ACC112 (cell line): ENCODE measurements at regions not wholly inside any gene's neighbourhood (a gene's known extent, or its start where the extent isn't known, plus 50 kb on each side); places are given as distances from the start of the nearest gene placed in this dataset.

ENCODE experiments used
- H2AFZ ChIP-seq: fragments of 200-600 bp; sonication (generic); one replicate; pipeline ENCODE4 v1.6.0; 2017; ENCODE audit warnings: antibody characterized with exemption, low read length; ENCODE audit not compliant: unreplicated experiment
- H3K27ac ChIP-seq: fragments of 200-600 bp; sonication (generic); 2 replicates; pipeline ENCODE4 v1.5.1; 2014; ENCODE audit warnings: low read depth, mild to moderate bottlenecking, antibody characterized with exemption, low read length, moderate library complexity
- H3K27me3 ChIP-seq: fragments of 200-600 bp; sonication (generic); 2 replicates; pipeline ENCODE4 v1.6.1; 2014; ENCODE audit warnings: mild to moderate bottlenecking, antibody characterized with exemption, low read length, moderate library complexity, mixed read lengths; ENCODE audit not compliant: insufficient read depth
- H3K36me3 ChIP-seq: fragments of 200-600 bp; sonication (generic); 2 replicates; pipeline ENCODE4 v1.6.1; 2016; ENCODE audit warnings: mild to moderate bottlenecking, antibody characterized with exemption, low read length, moderate library complexity, mixed read lengths; ENCODE audit not compliant: insufficient read depth
- H3K4me1 ChIP-seq: fragments of 200-600 bp; sonication (generic); one replicate; pipeline ENCODE4 v1.6.1; 2016; ENCODE audit warnings: low read length, mixed read lengths; ENCODE audit not compliant: insufficient read depth, unreplicated experiment, control insufficient read depth
- H3K4me3 ChIP-seq: fragments of 200-600 bp; sonication (generic); 2 replicates; pipeline ENCODE4 v1.5.1; 2014; ENCODE audit warnings: mild to moderate bottlenecking, low read depth, low read length
- H3K79me2 ChIP-seq: fragments of 200-600 bp; sonication (generic); one replicate; pipeline ENCODE4 v1.6.0; 2016; ENCODE audit warnings: low read length; ENCODE audit not compliant: control insufficient read depth, unreplicated experiment, insufficient read depth

DNA sequence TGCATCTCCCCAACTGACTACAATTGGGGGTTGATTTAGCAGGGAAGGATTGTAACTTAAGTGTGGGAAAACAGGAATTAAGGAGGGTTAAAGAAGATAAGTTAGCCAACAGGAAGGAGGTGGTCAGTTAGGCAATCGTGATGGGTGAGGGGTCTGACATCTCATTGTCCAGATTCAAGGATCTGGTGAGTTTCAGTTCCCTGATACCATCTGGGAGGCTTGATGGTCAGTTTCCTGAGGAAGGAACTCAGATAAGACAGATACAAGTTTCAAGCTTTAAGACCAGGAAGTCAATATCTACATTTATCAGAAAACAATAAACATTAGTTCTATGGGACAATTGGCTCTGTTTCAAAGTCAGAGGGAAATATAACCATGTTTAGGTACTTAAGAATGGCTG lies 601.8 kb downstream of the SLITRK6 start:
- Histone ChIP-seq H3K36me3 (no peaks in the 10 kb centered on the region), H3K27me3 (no peaks in the 10 kb centered on the region), H2AFZ (no peak overlapping the region), H3K27ac (no peak overlapping the region), H3K4me3 (no peak overlapping the region), H3K4me1 (no peaks in the 10 kb centered on the region), H3K79me2 (no peaks in the 10 kb centered on the region)

DNA sequence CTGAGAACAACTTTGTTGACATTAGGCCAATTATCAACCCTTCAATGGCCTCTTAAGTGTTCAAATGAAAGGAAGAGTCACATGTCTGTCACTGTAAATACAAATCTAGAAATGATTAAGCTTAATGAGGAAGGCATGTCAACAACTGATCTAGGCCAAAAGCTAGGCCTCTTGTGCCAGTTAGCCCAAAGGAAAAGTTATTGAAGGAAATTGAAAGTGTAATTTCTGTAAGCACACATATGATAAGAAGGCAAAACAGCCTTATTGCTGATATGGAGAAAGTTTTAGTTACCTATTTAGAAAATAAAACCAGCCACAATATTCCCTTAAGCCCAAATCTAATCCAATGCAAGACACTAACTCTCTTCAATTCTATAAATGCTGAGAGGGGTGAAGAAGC lies 604.7 kb downstream of the SLITRK6 start:
- H3K4me1 ChIP-seq, result no peaks in the 10 kb centered on the region
- H2AFZ ChIP-seq, result no peak overlapping the region

DNA sequence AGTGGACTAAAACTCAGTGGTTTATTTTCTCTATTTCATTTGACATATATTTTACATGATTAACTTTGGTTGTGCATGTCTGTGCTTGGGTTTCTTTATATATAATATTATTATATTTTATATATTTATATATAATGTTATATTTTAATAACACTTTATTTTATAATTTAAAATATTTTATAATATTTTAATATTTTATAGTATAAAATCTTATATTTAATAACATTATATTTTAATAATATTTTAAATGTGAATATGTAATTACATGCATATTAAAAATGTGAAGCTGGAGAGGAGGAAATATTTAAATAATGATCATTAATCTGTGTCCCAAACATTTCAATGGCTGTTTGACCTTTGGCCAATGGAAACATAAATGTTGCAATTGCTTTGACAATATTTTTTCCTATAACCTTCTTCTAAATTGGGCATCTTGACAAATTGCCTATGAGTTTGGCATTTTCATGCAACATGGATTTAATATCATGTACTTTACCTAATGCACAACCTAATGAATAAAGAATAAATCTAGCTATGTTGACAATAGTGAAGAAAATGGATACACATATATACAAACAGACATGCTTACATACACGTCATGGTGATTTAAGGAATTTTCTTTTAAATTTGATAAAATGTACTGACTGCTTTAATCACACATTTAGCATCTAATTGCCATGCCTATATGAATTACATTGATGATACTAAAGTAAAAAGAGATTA lies 607.1 kb downstream of the SLITRK6 start:
- Histone ChIP-seq H3K4me3 (no peak overlapping the region), H3K4me1 (no peaks in the 10 kb centered on the region), H3K36me3 (no peaks in the 10 kb centered on the region)

More for the DNA sequence above, 604.7 kb downstream of the SLITRK6 start:
- no peak overlapping the region for H3K4me3 ChIP-seq
- H3K27ac ChIP-seq, result no peak overlapping the region
- no peaks in the 10 kb centered on the region for H3K79me2 ChIP-seq
- H3K27me3 ChIP-seq, result no peaks in the 10 kb centered on the region
- no peaks in the 10 kb centered on the region for H3K36me3 ChIP-seq

DNA sequence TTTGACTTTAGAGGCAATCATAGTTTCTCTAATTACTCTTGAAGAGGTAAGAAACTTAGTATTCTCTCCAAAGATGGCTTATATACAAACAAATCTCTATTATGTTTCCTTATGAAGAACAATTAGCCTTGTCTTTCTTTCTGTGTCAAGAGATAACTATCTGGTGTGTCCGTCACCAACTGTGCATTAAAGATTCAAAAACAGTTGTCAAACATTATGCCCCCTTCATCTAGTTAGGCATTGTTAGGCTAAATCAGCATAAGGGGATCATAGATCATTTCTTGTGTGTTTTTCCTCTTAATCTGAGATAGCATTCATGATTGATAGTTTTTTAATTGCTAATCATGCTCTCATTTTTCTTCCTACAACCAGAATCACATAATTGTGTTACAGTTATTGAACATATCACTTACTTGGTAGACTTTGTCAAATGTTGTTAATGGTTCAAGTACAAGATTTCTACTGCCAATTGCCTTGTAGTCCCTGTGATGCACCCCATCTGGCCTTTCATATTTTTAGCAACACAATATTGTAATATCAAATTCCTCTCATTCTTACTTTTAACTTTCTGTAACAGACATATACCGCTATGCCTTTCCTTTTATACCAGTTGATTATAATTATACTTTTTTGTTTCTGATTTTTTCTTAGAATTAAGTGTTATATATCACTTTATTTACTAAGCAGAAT lies 612.7 kb downstream of the SLITRK6 start:
- Histone ChIP-seq H3K79me2 (no peaks in the 10 kb centered on the region), H2AFZ (no peak overlapping the region), H3K36me3 (no peaks in the 10 kb centered on the region), H3K27ac (no peak overlapping the region), H3K4me3 (no peak overlapping the region), H3K4me1 (no peaks in the 10 kb centered on the region), H3K27me3 (no peaks in the 10 kb centered on the region)

More for the DNA sequence above, 607.1 kb downstream of the SLITRK6 start:
- Histone ChIP-seq H2AFZ (no peak overlapping the region), H3K27me3 (no peaks in the 10 kb centered on the region), H3K79me2 (no peaks in the 10 kb centered on the region), H3K27ac (no peak overlapping the region)

DNA sequence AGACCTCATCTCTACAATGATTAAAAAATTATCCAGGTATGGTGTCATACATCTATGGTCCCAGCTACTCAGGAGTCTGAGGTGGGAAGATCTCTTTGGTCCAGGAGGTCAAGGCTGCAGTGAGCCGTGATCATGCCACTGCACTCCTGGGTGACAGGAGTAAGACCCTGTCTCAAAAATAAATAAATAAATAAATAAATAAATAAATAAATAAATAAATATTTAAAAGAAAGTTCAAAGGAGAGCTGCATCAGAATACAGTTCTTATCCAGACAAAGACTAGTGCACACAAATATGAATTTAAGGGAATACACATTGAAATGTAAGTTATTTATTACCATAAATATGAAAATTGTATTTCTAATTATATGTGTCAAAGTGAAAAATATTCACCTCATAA lies 624.9 kb downstream of the SLITRK6 start:
- H3K4me3 ChIP-seq, result no peak overlapping the region
- H2AFZ ChIP-seq, result no peak overlapping the region
- H3K27me3 ChIP-seq, result no peaks in the 10 kb centered on the region
- H3K27ac ChIP-seq, result no peak overlapping the region
- no peaks in the 10 kb centered on the region for H3K36me3 ChIP-seq
- no peaks in the 10 kb centered on the region for H3K4me1 ChIP-seq
- no peaks in the 10 kb centered on the region for H3K79me2 ChIP-seq

DNA sequence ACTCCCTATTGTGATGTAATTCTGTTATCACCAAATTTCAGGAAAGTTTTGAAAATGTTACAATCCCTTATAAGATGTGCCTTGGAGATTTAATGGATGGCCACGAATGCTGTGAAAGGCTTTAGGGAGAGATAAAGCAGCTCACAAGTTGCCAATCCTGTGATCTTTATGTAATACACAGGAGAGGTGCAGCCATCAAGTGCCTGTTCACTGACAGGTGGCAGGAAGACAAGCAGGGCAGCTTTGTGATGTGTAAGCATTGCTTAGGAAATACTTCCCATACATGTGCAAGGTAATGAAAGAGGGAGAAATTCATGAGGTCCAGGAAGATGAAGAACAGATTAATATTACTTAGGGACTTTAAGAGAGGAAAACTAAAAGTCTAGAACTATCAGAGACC lies 628.8 kb downstream of the SLITRK6 start:
- Histone ChIP-seq H2AFZ (no peak overlapping the region), H3K36me3 (no peaks in the 10 kb centered on the region), H3K4me3 (no peak overlapping the region), H3K79me2 (no peaks in the 10 kb centered on the region), H3K27me3 (no peaks in the 10 kb centered on the region), H3K27ac (no peak overlapping the region), H3K4me1 (no peaks in the 10 kb centered on the region)

DNA sequence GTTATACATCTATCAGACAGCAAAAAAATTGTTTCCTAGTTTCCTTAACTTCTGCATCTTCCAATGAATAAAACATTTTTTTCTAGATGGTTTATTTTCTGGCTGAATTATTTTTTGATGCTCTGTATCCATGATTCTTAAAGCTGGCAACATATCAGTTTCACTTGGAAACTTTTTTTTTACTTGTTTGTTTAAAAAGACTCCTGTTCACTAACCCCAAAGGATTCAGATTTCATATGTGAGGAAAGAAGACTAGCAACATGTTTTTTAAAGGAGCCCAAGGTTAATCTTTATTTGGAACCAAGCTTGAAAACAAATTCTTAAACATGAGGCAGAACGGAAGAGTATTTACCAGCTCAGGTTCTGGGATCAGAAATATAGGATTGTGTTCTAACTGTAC lies 632.3 kb downstream of the SLITRK6 start:
- H3K27ac ChIP-seq, result no peak overlapping the region
- H3K27me3 ChIP-seq, result no peaks in the 10 kb centered on the region
- no peak overlapping the region for H3K4me3 ChIP-seq
- H2AFZ ChIP-seq, result no peak overlapping the region
- no peaks in the 10 kb centered on the region for H3K79me2 ChIP-seq
- H3K36me3 ChIP-seq, result no peaks in the 10 kb centered on the region
- no peaks in the 10 kb centered on the region for H3K4me1 ChIP-seq

DNA sequence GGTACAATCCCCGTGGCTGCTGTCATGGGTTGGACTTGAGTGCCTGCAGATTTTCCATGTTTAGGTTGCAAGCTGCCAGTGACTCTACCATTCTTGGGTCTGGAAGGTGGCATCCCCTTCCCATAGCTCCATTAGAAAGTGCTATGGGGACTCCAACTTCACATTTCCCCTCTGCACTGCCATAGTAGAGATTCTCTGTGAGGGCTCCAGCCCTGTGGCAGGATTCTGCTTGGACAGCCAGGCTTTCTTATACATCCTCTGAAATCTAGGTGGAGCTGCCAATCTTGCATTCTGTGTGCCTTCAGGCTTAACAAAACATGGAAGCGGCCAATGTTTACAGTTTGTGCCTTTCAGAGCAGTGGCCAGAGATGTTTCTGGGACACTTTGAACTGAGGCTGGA lies 636.2 kb downstream of the SLITRK6 start:
- H2AFZ ChIP-seq, result no peak overlapping the region
- no peaks in the 10 kb centered on the region for H3K4me1 ChIP-seq
- H3K36me3 ChIP-seq, result no peaks in the 10 kb centered on the region
- H3K4me3 ChIP-seq, result no peak overlapping the region
- H3K79me2 ChIP-seq, result no peaks in the 10 kb centered on the region
- no peaks in the 10 kb centered on the region for H3K27me3 ChIP-seq
- H3K27ac ChIP-seq, result no peak overlapping the region

DNA sequence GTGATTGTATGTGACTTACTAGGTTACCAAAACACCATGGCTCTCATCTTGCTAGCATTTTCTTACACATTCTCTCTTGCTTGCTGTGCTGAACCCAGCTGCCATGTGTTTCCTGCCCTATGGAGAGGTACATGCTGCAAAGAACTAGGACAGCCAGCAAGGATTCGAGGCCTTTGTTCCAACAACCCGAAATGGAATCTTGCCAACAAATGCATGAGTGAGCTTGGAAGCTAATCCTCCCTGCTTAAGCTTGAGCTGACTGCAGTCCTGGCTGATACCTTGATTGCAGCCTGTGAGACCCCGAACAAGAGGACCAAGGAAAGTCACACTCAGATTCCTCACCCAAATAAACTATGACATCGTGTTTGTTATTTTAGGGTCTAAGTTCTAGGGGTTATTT lies 651.2 kb downstream of the SLITRK6 start:
- Histone ChIP-seq H3K27me3 (no peaks in the 10 kb centered on the region), H3K36me3 (no peaks in the 10 kb centered on the region), H3K4me1 (no peaks in the 10 kb centered on the region), H2AFZ (no peak overlapping the region), H3K4me3 (no peak overlapping the region), H3K27ac (no peak overlapping the region), H3K79me2 (no peaks in the 10 kb centered on the region)

DNA sequence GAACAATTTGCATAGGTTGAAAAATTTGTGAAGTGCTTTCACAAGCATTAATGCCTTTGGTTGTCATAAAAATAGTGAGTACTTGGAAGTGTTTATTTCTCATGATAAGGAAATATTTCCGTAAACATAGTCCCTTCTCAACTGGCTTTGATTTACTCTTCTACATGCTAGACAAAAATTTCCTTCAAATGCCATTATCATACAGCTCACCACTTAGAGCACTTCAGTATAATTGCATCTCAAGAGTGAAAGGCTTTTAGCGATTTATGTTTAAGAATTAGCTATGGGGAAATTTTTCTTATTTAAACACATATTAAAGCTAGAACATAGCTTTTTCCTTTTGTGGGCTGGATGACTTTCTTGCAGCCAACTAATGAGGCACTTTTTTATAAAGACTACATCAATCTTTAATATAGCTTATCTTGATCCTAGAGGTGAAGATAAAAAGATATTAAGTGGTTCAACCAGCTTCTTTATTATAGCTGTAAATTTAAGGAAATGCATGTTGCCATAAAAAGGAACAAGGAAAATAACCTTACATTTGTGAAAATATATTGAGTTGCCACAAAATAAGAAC lies 656.8 kb downstream of the SLITRK6 start:
- H3K4me3 ChIP-seq, result no peak overlapping the region
- no peak overlapping the region for H3K27ac ChIP-seq
- H2AFZ ChIP-seq, result no peak overlapping the region
- H3K4me1 ChIP-seq, result no peaks in the 10 kb centered on the region
- no peaks in the 10 kb centered on the region for H3K79me2 ChIP-seq
- no peaks in the 10 kb centered on the region for H3K27me3 ChIP-seq
- no peaks in the 10 kb centered on the region for H3K36me3 ChIP-seq

GRCh38 chr13:85141401-85141800 lies 657.8 kb downstream of the SLITRK6 start:
- Histone ChIP-seq H3K4me3 (no peak overlapping the region), H3K27me3 (no peaks in the 10 kb centered on the region), H3K36me3 (no peaks in the 10 kb centered on the region), H3K4me1 (no peaks in the 10 kb centered on the region), H3K79me2 (no peaks in the 10 kb centered on the region), H3K27ac (no peak overlapping the region), H2AFZ (no peak overlapping the region)
